KMS-11 (cell line): ENCODE measurements at regions not wholly inside any gene's neighbourhood (a gene's known extent, or its start where the extent isn't known, plus 50 kb on each side); places are given as distances from the start of the nearest gene placed in this dataset.

ENCODE experiments used
- H2AFZ ChIP-seq: fragments of 200-600 bp; sonication (generic); 2 replicates; pipeline ENCODE4 v1.6.1; 2016; ENCODE audit warnings: antibody characterized with exemption, mixed run types, low read depth
- H3K27ac ChIP-seq: fragments of 200-600 bp; sonication (generic); 2 replicates; pipeline ENCODE4 v1.6.1; 2016; ENCODE audit warnings: mild to moderate bottlenecking, mixed run types
- H3K27me3 ChIP-seq: fragments of 200-600 bp; sonication (generic); 2 replicates; pipeline ENCODE4 v1.6.1; 2017; ENCODE audit warnings: mild to moderate bottlenecking, low read depth, mixed run types, moderate library complexity; ENCODE audit not compliant: insufficient read depth
- H3K36me3 ChIP-seq: fragments of 200-600 bp; sonication (generic); 2 replicates; pipeline ENCODE4 v1.6.1; 2017; ENCODE audit warnings: mild to moderate bottlenecking, mixed run types; ENCODE audit not compliant: insufficient read depth
- H3K4me1 ChIP-seq: fragments of 200-600 bp; sonication (generic); 2 replicates; pipeline ENCODE4 v1.6.1; 2016; ENCODE audit warnings: mild to moderate bottlenecking, low read depth, mixed run types; ENCODE audit not compliant: poor library complexity, severe bottlenecking
- H3K4me2 ChIP-seq: fragments of 200-600 bp; sonication (generic); 2 replicates; pipeline ENCODE4 v1.7.0; 2016; ENCODE audit warnings: mild to moderate bottlenecking, mixed run types
- H3K4me3 ChIP-seq: fragments of 200-600 bp; sonication (generic); IDR thresholded peaks from 2 replicates; pipeline ENCODE4 v1.6.1; 2017; ENCODE audit warnings: low read depth, low read length, mixed read lengths; ENCODE audit not compliant: insufficient read depth
- H3K79me2 ChIP-seq: fragments of 200-600 bp; sonication (generic); 2 replicates; pipeline ENCODE4 v1.6.1; 2016; ENCODE audit warnings: low read depth, mixed run types; ENCODE audit not compliant: insufficient read depth
- H3K9ac ChIP-seq: fragments of 200-600 bp; sonication (generic); 2 replicates; pipeline ENCODE4 v1.6.1; 2016; ENCODE audit warnings: mild to moderate bottlenecking, mixed run types
- H4K20me1 ChIP-seq: fragments of 200-600 bp; sonication (generic); 2 replicates; pipeline ENCODE4 v1.6.1; 2016; ENCODE audit warnings: mild to moderate bottlenecking, mixed run types; ENCODE audit not compliant: insufficient read depth
- CTCF ChIP-seq: fragments of 200-600 bp; sonication (generic); conservative IDR thresholded peaks from 2 replicates; pipeline ENCODE4 v1.6.1; 2017; ENCODE audit warnings: low read depth, mild to moderate bottlenecking, antibody characterized with exemption, low read length, moderate library complexity, mixed read lengths

DNA sequence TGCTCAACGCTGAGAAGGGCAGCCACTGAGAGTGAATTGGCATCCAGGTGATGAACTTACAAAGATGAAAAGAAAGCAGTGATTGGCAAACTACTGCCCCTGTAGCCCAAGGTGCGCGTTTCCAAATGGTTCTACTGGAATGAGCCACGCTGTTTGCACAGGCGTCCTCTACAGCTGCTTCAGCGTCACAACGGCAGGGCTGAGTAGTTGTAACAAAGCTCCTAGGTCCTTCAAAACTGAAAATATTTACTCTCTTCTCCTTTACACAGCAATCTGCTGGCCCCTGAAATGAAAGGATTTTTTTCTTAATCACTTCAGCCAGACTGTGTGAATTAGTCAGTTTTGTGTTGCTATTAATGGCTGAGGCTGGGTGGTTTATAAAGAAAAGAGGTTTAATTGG, 107.2 kb upstream of the FOXF1 start:
- H3K27ac ChIP-seq = no peak overlapping the region
- H2AFZ ChIP-seq = no peak overlapping the region
- H3K4me2 ChIP-seq = no peak overlapping the region
- no peak overlapping the region for H3K9ac ChIP-seq
- no peaks in the 10 kb centered on the region for H3K79me2 ChIP-seq
- H4K20me1 ChIP-seq = no peaks in the 10 kb centered on the region
- H3K4me1 ChIP-seq = no peaks in the 10 kb centered on the region
- no peak for TF ChIP-seq CTCF
- H3K4me3 ChIP-seq = no peak overlapping the region
- peaks cover 11% of the 10 kb centered on the region; the same call in 1 of the 2 replicates for H3K27me3 ChIP-seq
- no peaks in the 10 kb centered on the region for H3K36me3 ChIP-seq

DNA sequence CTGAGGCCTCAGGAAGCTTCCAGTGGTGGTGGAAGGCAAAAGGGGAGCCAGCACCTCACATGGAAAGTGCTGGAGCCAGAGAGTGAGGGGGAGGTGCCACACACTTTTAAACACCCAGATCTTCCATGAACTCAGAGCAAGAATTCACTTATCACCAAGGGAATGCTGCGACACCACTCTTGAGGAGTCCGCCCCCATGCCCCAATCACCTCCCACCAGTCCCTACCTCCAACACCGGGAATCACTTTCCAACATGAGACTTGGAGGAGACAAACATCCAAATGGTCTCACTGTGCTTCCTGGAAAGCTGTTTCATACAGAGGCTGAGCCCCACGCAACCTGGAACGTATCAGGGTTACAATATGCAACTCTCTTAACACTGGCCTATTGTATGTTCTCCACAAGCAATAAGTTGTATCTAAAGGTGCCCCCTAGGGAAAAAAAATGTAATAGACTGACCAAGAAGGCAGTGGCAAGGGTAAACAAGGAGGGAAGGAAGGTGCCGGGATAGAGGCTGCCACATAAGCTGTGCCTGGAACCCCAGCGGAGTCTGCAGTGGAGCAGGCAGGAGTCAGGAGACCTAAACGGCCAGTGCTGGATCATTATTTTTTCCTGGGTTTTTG, 106.7 kb upstream of the FOXF1 start:
- Histone ChIP-seq H3K36me3 (no peaks in the 10 kb centered on the region), H3K4me3 (no peak overlapping the region), H4K20me1 (no peaks in the 10 kb centered on the region), H3K27me3 (peaks cover 11% of the 10 kb centered on the region; the same call in 1 of the 2 replicates), H3K9ac (no peak overlapping the region), H3K79me2 (no peaks in the 10 kb centered on the region), H3K27ac (no peak overlapping the region), H3K4me2 (no peak overlapping the region), H2AFZ (no peak overlapping the region), H3K4me1 (no peaks in the 10 kb centered on the region)
- no peak for TF ChIP-seq CTCF

DNA sequence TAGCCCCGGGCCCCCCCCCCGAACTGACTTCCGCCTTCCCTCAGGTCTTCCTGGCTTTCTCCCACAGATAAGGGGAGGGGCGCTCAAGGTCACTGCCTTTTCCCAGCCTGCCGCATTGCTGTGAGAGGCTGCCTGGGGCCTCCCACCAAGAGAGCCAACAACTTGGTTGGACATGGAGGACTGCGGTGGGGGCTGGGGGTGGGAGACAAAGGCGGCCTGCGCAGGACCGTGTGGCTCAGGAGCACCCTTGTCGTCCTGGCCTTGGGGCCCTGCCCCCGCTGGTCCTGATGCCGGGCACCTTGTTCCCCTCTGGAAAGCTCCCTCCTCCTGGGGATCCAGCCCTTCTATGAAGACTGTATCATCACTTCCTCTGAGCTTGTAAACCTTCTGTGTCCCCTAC, 105.6 kb upstream of the FOXF1 start:
- Histone ChIP-seq H2AFZ (no peak overlapping the region), H3K9ac (no peak overlapping the region), H3K79me2 (no peaks in the 10 kb centered on the region), H3K4me3 (no peak overlapping the region), H3K27ac (no peak overlapping the region), H4K20me1 (no peaks in the 10 kb centered on the region), H3K36me3 (no peaks in the 10 kb centered on the region), H3K4me2 (no peak overlapping the region), H3K4me1 (no peaks in the 10 kb centered on the region), H3K27me3 (peaks cover 11% of the 10 kb centered on the region; the same call in 1 of the 2 replicates)
- no peak for TF ChIP-seq CTCF

GRCh38 chr16:86405319-86405718, 105.0 kb upstream of the FOXF1 start:
- Histone ChIP-seq H3K4me1 (no peaks in the 10 kb centered on the region), H3K79me2 (no peaks in the 10 kb centered on the region), H3K9ac (no peak overlapping the region), H3K4me3 (no peak overlapping the region), H3K36me3 (no peaks in the 10 kb centered on the region), H3K27me3 (peaks cover 11% of the 10 kb centered on the region; the same call in 1 of the 2 replicates), H4K20me1 (no peaks in the 10 kb centered on the region), H2AFZ (no peak overlapping the region), H3K27ac (no peak overlapping the region), H3K4me2 (no peak overlapping the region)
- TF ChIP-seq CTCF = no peak
